ENCODE measurements at regions not wholly inside any gene's neighbourhood (a gene's known extent, or its start where the extent isn't known, plus 50 kb on each side); places are given as distances from the start of the nearest gene placed in this dataset.

DNA sequence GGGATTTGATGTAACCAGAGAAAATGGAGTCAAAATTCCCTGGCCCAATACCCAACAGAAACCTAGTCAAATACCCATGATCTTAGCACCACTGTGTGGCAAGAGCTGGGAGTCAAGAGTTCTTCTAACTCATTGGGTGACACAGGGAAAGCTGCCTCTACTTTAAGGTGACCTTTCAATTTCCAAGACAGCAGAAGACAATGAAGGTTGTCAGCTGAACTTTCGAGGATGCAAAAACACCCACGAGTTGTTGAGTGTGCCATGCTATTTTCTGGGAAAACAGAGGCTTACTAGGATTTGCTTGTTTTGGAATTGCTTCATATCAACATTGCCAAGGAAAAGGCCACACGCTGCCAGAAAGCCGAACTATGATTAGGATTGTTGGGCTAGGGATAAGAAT, 61.6 kb upstream of the CYRIA start:
- Histone ChIP-seq H3F3A (replicated peaks; ENCODE audit: insufficient read depth) (no peaks in the 10 kb centered on the region), H3K9me2 (no peaks in the 10 kb centered on the region), H3K9ac (no peak overlapping the region), H2AFZ (ENCODE audit: low read depth) (no peak overlapping the region), H3K27me3 (ENCODE audit: insufficient read depth) (no peaks in the 10 kb centered on the region), H3K4me1 (ENCODE audit: control insufficient read depth in 1 of 2, insufficient read depth in 2 of 2, low read depth in 1 of 2, low read length in 1 of 2) (peaks cover 0 to 4% of the 10 kb centered on the region in 2 experiments; a peak in 1 of 4 replicates), H3K79me2 (ENCODE audit: insufficient read depth) (no peaks in the 10 kb centered on the region), H4K20me1 (ENCODE audit: insufficient read depth) (no peaks in the 10 kb centered on the region), H3K4me3 (ENCODE audit: low read depth in 2 of 2, low read length in 1 of 2) (no peak overlapping the region), H3K27ac (ENCODE audit: low read depth in 2 of 2, low read length in 1 of 2) (no peak overlapping the region), H3K9me3 (no peaks in the 10 kb centered on the region), H3K36me3 (replicated peaks in 1 of 2; ENCODE audit: control insufficient read depth in 1 of 2, insufficient read depth in 2 of 2, low read length in 1 of 2) (no peaks in the 10 kb centered on the region), H3K4me2 (no peak overlapping the region)
- ChIA-PET CTCF (interaction anchor here (1.0 to 2.2 kb wide), 2 partner anchors 30 to 112 kb away, joined by 4 to 11 read pairs; no protein-coding TSS in a partner anchor), POLR2A (no interaction called here)
- DNase-seq, result no peak
- TF ChIP-seq RAD21 (IDR thresholded peaks at IDR 0.05; ENCODE audit: low read length), result peak; percentile 22; the same call in 1 of the 2 replicates
- TF ChIP-seq EZH2phosphoT487 (IDR thresholded peaks at IDR 0.05; ENCODE audit: borderline replicate concordance, low read depth), result no peak
- 20% methylated on average over 4 of the region's 4 CpGs for WGBS (ENCODE audit: low lambda C conversion rate)

DNA sequence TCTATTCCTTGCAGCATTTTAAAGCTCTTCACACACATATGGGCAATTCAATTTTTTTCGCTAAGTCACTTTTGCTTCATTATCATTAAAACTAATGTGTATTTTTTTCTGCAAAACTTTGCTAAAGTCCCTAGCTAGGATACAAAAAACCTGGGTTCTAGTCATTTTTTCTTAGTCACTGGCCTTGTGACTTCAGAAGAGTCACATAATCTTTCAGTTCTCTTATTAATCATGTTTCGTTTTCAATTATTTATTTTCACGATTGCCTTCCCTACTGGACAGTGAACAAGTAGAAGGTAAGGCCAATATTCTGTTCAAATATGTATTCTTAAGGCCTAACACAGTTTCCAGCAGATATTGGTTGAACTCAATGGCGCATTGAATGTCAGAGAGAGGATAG, 60.9 kb upstream of the CYRIA start:
- Histone ChIP-seq H2AFZ (ENCODE audit: low read depth) (no peak overlapping the region), H3K4me1 (ENCODE audit: control insufficient read depth in 1 of 2, insufficient read depth in 2 of 2, low read depth in 1 of 2, low read length in 1 of 2) (peaks cover 0 to 4% of the 10 kb centered on the region in 2 experiments; a peak in 1 of 4 replicates), H3K9me3 (no peaks in the 10 kb centered on the region), H4K20me1 (ENCODE audit: insufficient read depth) (no peaks in the 10 kb centered on the region), H3F3A (replicated peaks; ENCODE audit: insufficient read depth) (no peaks in the 10 kb centered on the region), H3K36me3 (replicated peaks in 1 of 2; ENCODE audit: control insufficient read depth in 1 of 2, insufficient read depth in 2 of 2, low read length in 1 of 2) (no peaks in the 10 kb centered on the region), H3K27me3 (ENCODE audit: insufficient read depth) (no peaks in the 10 kb centered on the region), H3K9me2 (no peaks in the 10 kb centered on the region), H3K27ac (ENCODE audit: low read depth in 2 of 2, low read length in 1 of 2) (no peak overlapping the region), H3K79me2 (ENCODE audit: insufficient read depth) (no peaks in the 10 kb centered on the region), H3K4me2 (no peak overlapping the region), H3K4me3 (ENCODE audit: low read depth in 2 of 2, low read length in 1 of 2) (no peak overlapping the region), H3K9ac (no peak overlapping the region)
- 35% methylated on average over 4 of the region's 4 CpGs for WGBS (ENCODE audit: low lambda C conversion rate)
- TF ChIP-seq GATA2 (CRISPR knock-in tag; IDR thresholded peaks at IDR 0.05), result no peak
- TF ChIP-seq, protein P1, sequence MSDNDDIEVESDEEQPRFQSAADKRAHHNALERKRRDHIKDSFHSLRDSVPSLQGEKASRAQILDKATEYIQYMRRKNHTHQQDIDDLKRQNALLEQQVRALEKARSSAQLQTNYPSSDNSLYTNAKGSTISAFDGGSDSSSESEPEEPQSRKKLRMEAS (IDR thresholded peaks at IDR 0.05; ENCODE audit: low read depth), result no peak
- no peak for TF ChIP-seq CHD2 (IDR thresholded peaks at IDR 0.05; ENCODE audit: low read length, partially characterized antibody)
- no peak for TF ChIP-seq FOSL2 (IDR thresholded peaks at IDR 0.05; ENCODE audit: borderline replicate concordance, low read depth)
- TF ChIP-seq, protein P2, sequence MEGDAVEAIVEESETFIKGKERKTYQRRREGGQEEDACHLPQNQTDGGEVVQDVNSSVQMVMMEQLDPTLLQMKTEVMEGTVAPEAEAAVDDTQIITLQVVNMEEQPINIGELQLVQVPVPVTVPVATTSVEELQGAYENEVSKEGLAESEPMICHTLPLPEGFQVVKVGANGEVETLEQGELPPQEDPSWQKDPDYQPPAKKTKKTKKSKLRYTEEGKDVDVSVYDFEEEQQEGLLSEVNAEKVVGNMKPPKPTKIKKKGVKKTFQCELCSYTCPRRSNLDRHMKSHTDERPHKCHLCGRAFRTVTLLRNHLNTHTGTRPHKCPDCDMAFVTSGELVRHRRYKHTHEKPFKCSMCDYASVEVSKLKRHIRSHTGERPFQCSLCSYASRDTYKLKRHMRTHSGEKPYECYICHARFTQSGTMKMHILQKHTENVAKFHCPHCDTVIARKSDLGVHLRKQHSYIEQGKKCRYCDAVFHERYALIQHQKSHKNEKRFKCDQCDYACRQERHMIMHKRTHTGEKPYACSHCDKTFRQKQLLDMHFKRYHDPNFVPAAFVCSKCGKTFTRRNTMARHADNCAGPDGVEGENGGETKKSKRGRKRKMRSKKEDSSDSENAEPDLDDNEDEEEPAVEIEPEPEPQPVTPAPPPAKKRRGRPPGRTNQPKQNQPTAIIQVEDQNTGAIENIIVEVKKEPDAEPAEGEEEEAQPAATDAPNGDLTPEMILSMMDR (IDR thresholded peaks at IDR 0.05), result no peak
- no peak for TF ChIP-seq ELF1 (IDR thresholded peaks at IDR 0.05)
- TF ChIP-seq, protein P3, sequence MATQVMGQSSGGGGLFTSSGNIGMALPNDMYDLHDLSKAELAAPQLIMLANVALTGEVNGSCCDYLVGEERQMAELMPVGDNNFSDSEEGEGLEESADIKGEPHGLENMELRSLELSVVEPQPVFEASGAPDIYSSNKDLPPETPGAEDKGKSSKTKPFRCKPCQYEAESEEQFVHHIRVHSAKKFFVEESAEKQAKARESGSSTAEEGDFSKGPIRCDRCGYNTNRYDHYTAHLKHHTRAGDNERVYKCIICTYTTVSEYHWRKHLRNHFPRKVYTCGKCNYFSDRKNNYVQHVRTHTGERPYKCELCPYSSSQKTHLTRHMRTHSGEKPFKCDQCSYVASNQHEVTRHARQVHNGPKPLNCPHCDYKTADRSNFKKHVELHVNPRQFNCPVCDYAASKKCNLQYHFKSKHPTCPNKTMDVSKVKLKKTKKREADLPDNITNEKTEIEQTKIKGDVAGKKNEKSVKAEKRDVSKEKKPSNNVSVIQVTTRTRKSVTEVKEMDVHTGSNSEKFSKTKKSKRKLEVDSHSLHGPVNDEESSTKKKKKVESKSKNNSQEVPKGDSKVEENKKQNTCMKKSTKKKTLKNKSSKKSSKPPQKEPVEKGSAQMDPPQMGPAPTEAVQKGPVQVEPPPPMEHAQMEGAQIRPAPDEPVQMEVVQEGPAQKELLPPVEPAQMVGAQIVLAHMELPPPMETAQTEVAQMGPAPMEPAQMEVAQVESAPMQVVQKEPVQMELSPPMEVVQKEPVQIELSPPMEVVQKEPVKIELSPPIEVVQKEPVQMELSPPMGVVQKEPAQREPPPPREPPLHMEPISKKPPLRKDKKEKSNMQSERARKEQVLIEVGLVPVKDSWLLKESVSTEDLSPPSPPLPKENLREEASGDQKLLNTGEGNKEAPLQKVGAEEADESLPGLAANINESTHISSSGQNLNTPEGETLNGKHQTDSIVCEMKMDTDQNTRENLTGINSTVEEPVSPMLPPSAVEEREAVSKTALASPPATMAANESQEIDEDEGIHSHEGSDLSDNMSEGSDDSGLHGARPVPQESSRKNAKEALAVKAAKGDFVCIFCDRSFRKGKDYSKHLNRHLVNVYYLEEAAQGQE (IDR thresholded peaks at IDR 0.05; ENCODE audit: low read depth, low read length), result no peak
- no peak for TF ChIP-seq TEAD4 (IDR thresholded peaks at IDR 0.05; ENCODE audit: borderline replicate concordance, insufficient read depth)
- TF ChIP-seq NFIC (IDR thresholded peaks at IDR 0.05; ENCODE audit: borderline replicate concordance), result no peak
- TF ChIP-seq POLR2AphosphoS5 (IDR thresholded peaks at IDR 0.05; ENCODE audit: low read depth, low read length), result no peak
- no peak for TF ChIP-seq NRF1 (IDR thresholded peaks at IDR 0.05; ENCODE audit: low read depth, low read length)
- no peak for DNase-seq
- ChIA-PET CTCF (interaction anchor here (1.0 to 2.2 kb wide), 4 partner anchors 30 to 112 kb away, joined by 3 to 11 read pairs (median 4); no protein-coding TSS in a partner anchor), POLR2A (no interaction called here)
